AG20443 (cell line): ENCODE measurements at regions not wholly inside any gene's neighbourhood (a gene's known extent, or its start where the extent isn't known, plus 50 kb on each side); places are given as distances from the start of the nearest gene placed in this dataset.

Source experiments
- DNase-seq: peaks from one replicate; pipeline ENCODE4 v3.0.0; 2012; ENCODE audit warnings: low spot score, mixed read lengths

DNA sequence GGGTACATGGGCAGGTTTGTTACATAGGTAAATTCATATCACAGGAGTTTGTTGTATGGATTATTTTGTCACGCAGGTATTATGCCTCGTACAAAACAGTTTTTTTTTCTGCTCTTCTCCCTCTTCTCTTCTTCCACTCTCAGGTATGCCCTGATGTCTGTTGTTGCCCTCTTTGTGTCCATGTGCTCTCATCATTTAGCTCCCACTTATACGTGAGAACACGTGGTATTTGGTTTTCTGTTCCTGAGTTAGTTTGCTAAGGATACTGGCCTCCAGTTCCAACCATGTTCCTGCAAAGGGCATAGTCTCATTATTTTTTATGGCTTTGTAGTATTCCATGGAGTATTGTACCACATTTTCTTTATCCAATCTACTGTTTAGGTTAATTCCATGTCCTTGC lies 65.7 kb downstream of the UNC5CL start:
- no peak for DNase-seq

DNA sequence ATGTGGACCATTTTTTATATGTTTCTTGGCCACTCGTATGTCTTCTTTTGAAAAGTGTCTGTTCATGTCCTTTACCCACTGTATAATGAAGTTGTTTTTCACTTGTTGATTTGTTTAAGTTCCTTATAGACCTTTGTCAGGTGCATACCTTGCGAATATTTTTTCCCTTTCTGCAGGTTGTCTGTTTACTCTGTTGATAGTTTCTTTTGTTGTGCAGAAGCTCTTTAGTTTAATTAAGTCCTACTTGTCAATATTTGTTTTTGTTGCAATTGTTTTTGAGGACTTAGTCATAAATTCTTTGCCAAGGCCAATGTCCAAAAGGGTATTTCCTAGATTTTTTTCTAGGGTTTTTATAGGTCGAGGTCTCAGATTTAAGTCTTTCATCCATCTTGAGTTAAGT lies 66.2 kb downstream of the UNC5CL start:
- DNase-seq = no peak

DNA sequence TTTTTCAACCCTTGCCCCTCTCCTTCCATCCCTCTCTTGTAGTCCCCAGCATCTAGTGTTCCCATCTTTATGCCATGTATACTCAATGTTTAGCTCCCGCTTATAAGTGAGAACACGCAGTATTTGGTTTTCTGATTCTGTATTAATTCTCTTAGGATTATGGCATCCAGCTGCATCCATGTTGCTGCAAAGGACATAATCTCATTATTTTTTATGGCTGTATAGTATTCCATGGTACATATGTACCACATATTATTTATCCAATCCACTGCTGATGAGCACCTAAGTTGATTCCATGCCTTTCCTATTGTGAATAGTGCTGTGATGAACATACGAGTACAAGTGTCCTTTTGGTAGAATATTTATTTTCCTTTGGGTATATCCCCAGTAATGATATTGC lies 66.8 kb downstream of the UNC5CL start:
- no peak for DNase-seq

DNA sequence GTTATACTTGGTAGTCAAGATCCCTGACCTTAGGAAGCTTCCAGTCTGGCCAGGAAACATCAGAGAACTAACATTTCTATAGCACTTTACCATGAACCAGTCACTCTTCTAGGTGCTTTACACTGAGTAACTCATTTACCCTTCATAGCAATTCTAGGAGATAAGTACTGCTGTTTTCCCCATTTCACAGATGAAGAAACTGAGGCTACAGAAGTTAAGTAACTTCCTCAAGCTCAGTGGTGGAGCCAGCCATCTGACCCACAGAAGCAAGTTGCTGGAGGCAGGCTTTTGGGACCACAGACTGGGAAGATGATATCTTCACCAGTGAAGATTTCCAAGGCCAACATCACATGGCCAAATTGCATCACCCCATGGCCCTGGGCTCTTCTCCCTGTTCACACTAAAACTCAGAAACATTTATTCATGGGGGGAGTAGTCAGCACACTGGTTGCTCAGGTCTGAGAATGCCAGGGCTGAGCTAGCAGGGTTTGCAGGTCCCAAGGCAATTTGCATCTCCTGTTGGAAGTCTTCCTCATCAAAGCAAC lies 70.3 kb downstream of the UNC5CL start:
- DNase-seq = peak; percentile 19

DNA sequence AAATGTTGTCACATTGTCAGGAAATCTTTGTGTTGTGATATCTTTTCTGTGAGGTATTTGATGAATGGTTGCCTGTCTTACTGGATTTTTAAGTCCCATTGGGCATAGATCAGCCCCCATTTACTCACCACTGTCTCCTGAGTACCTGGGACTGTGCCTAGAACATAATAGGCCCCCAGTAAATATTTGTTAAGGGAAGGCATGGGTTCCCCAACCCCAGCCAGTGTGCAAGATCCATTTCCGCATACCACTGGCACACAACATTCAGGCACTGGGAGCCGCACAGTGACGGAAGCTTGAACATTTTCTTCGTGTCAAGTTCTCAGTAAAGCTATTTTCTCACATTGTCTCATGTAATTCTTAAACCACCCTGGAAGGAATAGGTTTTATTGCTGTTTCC lies 72.2 kb downstream of the UNC5CL start:
- no peak for DNase-seq

DNA sequence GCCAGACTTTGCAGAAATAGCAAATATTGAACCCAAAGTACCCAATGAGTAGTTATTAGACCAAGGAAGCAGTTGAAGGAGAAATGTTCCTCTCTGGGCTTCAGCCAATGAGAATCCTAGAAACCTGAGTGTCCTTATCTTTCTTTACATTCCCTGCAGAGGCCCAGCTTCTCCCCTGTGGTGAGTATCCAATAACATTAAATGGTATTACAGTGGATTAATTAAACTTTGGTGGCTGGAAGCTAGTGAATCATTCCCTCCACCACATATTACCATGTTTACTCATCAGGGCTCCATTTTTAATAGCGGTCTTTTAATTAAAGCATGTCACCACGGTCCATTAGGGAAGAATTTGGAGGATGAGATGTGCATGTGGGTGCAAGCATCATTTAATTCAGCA lies 74.0 kb downstream of the UNC5CL start:
- DNase-seq = no peak

DNA sequence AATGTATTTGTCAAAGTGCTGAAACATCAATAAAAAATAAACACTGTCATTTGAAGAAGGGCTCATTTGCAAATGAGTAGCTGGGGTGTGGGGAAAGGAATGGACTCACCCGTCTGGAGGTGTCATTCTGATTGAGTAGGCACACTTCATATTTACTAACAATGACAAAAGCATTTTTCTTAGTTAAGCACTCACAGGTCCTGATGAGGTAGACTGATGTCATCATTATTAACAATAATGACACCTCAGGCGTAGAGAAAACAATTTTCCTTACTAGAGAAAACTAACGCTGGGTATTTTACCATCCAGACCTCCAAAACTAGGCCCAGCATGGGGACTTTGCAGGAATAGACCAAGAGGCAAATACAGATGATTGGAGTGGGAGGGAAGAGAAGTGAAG lies 76.0 kb downstream of the UNC5CL start:
- no peak for DNase-seq

DNA sequence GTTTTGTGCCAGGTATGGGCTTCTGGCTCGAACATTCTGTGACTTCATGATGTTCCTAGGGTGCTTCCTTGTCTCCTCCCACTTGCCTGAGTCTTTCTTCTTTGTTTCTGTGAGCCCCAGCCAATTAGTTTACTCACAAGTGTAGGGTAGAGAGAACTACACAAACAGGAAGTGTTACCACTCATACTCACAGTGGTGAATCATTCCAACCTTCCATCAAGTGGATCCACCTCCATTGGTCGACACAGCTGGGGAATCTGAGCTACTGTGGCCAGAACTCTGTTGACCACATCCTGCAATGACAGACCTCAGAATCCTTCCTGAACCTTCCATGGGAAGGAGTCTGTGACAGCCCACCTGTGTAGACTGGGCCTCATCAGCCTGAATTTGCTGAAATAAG lies 76.8 kb downstream of the UNC5CL start:
- peak; percentile 85 for DNase-seq

DNA sequence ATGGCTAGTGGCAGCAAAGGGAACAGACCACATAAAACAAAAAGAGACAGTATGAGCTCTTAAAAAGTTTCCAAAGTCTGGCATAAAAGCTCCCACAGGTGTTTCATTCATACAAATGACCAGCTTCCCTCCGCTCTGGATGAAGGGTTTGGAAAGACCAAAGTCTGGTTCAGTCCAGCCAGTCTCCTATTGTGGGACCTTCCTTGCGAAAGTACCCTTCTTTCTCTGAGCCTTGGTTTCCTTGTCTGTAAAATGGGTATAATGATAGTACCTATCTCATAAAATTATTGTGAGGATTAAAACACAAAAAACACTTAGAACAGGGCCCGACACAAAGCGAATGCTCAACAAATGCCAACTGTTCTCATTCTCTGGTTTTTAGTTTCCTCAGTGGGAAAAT lies 77.2 kb downstream of the UNC5CL start:
- no peak for DNase-seq

DNA sequence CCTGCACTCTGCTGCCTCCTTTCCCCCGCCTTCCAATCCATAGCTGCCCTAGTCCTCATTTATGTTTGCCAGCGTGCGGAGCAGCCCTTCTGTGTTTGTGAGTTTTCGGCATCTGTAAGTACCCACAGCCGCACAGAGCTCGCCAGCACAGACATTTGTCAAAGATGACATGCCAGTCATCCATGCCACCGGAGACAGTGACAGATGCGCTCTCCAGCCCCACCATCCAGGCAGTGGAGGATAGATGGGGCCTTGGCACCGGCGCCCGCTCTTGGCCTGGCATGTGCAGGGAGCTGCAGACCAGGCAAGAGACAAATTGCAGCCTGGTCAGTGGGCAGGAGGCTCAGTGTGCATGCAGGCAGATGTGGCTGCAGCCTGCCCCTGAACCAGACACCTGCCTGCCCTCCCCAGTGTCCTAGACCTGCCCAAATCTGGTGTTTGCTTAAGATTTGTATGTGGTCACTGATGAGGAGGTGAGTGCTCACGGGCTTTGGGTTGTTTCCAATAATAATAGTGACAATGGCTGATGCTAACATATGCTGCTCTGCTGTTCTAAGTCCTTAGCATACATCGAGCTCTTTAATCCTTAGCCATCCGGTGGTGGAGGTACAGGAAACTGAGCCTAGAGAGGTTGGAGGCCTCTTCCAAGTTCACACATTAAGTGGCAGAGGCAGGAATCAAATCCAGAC lies 78.1 kb downstream of the UNC5CL start:
- DNase-seq = no peak

DNA sequence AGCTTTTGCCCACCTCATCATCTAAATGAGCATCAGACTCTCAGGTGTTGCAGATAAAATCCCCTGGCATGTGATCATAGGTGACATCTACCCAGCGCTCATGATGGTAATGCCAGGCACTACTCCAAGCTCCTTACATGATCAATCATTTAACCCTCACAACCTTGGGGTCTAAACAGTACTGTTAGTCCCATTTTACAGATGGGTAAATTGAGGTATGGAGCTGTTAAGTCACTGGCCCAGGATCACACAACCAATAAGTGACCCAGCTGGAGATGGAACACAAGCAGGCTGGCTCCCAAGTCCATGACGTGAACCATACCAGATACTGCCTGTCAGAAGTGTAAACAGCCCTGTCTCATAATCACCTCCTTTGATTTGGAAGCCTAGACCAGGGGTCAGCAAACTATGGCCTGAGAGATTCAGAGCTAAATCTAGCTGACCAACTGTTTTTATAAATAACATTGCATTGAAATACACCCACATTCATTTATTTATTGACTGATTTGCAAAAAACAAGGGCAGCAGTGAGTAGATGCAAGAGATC lies 79.2 kb downstream of the UNC5CL start:
- no peak for DNase-seq

DNA sequence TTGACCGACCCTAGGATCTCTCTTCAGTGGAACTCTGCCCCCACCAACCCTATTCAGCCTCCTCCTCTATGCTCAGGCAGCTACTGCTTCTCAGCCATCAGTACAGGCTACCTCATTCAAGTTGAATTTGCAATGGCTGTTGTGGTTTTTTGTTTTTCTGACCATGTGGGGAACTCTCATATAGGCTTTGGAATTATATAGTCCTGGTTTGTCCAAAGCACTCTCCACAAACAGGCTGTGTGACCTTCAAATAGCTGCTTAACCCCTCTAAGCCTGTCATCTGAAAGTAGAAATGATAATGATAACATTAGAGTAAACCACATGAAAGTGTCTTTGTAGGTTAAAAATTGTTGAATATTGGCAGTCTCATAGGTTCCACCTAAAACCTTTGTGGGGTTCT lies 80.3 kb downstream of the UNC5CL start:
- peak; percentile 33 for DNase-seq

DNA sequence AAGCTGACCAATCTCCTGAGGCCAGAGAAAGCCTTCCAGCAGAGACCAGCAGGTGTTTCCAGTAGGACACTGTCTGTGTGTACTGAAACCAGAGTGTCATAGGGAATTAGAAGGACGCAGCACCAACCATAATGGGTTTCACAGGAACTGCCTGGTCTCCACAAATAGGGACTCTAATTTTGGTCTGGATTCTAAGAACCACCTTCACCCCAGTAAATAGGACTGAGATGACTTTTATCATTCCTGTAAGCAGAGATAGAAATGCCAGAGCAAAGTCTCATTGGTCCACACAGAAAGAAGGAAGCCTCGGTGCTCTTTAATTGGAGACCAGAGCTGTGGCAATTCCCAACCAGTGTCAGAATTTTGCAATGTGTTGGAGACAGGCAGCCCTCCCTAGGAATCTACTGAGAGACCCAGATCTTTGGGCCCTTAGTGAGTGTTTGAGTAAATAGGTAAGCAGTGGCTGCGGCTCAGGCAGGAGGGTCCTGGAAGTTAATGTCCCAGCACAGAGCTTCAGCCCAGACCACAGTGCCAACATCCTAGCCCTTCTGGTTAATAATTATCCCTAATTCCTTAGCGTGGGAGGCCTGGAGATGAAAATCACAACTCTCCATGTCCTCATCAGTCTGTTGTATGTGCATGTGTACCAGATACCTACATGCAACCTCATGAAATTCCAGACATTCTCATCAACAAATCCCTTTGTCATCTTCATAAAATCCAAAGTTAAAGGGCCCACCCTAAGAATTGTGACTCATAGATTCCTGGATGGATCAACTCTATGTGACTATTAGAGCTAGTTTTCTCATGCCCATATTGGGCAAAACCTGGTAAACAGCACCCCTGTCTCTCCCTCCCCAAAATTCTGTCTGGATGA lies 81.2 kb downstream of the UNC5CL start:
- peak; percentile 83 for DNase-seq

DNA sequence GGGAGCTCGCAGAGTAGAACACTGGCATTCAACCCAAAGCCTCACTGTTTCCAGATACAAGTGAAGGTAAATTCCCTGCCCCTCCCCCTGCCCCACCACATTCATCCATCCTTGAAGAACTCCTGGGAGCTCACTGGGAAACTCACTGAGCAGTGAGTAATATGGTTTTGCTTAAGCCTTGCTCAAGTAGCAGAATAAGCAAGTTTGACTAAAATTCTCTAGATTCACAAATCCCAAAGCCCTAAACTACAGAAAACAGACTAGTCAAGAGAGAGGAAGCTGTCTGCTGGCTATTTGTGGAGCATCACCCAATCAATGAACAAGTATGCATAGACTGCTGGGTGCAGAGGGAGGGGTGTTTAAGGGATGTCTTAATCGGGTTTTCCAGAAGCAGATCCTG lies 82.1 kb downstream of the UNC5CL start:
- peak; percentile 34 for DNase-seq

DNA sequence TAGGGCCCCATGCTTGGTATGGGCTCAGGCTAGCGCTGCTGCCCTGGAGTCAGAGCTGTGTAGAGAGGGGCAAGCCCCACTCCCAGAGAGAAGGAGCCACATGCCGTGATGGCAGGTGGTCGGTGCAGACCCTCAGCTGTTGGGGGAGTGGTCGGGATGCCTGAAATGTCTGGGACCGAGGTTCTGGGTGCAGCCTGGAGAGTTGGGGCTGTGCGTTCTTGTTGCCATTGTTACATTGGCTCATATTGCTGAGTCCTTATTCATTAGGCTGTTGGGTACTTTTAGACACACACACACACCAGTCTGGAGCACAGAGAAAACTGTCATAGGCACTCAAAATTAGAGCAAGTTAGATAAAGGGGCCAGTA lies 83.9 kb downstream of the UNC5CL start:
- DNase-seq = no peak

DNA sequence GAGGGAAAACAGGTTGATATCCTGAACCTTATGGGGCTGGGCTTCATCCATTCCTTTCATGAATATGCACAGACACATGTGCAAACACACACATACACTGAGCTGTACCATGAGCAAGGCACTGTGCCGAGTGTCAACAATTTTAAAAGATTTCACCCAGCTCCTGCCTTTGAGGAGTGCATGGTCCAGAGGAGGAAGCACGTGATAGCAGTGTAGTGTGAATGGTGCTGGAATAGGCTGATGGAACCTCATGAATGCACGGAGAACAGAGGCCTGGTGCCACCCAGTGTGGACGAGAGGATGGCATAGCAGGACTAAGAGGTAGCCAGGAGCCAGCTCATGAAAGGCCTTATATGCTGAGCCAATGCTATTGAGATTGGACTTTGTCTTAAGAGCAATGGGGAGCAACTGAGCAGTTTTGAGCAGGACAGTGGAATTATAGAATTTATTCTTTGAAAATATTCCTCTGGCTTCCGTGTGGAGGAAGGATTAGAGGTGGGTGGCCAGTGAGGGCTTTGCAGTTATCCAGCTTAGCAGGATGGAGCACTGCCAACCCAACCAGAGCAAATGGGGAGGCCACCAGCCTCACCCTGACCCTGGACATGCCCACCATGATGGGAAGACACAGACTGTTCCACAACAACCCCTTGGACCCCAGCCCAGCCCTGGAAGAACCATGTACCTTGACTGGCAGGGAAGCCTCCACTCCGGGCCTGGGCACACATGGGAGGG lies 84.4 kb downstream of the UNC5CL start:
- DNase-seq = no peak

DNA sequence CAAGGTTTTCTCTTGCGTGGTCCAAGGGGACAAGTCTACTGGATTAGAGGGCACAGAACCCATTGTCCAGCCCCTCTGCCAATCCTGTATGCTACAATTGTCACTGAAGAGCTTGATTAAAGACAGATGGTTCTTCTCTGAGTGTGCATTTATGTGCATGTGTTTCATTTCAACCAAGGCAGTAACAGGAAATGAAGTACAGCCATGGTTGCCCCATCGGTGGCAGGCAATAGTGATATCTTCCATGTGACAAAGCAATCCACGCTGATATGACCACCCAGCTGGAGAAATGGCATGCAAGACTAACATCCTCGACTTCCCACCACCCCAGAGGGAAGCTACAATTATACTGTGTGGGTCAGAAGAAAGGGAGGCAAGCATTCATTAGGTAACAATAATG lies 85.5 kb downstream of the UNC5CL start:
- peak; percentile 33 for DNase-seq

DNA sequence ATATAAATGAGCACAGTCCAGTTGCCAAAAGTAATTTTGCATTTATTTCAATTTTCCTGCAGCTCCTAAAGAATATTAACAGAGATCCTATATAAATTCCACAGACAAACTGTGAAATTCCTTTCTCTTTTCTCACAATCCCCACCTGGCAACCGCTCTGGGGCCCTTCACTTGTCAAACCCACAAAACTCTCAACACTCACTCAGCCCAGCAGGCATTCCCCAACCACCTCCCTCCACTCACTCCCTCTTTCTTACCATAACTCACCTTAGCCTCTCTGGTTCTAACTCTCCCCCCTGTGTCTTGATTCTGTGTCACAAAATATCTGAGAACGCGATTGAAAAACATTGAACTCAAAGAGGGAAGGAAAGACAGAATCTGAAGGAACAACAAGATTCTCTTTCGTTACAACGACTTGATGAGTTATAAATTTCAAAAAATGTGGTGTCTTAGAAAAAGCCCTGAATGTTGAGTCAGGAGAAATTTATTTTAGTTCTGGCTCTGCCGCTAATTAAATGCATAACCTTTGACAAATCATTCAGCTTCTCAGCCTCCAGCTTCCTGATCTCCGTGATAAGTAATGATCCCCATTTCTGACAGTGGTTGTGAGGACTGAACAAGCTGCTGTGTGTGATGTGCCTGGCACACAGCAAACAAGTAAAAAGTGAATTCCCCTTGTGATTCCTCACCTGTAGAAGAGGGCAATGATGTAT lies 87.9 kb downstream of the UNC5CL start:
- peak; percentile 54 for DNase-seq

DNA sequence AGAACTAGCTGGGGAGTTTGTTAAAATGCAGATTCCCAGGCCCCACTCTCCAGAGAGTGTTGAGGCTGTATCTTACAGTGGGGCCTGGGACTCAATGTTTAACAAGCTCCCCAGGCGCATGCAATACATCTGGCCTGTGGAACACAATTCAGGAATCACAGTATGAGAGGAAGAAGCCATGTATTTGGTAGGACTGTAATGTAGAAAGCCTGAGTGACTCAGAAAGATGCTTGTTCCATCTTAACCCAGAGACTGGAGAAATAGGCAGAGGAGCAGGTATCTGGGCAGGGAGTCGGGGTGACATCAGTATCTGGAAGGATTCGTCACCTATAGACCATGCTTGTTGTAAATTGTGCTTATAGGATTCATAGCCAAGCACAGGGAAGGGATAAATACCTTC lies 90.5 kb downstream of the UNC5CL start:
- no peak for DNase-seq

DNA sequence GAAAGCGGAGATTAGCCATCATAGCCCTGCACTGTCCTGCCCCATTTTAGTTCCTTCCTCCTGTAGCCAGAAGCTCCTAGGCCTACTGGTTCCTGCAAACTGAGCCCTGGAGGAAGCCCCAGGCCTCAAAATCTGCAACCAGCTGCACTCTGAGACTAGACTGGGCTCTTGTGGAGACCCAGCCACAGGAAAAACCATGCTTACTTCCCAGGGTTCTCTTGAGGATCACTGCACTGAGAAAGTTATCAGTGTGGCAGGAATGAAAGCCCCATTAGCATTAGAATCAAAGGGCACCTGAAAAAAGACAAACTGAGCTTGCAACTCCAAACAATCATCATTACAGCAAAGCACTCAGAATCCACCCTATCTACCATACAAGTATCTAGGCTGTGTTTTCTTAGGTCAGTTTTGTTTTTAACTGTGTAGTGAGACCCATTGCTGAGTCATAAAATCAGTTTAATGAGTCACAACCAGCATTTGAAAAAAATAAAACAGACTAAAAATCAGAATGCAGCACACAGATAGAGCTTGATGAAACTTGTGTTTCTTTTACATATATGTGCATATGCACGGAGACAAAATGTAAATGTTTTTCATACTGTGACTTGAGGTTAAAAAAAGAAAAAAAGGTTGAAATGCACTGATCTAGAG lies 91.0 kb downstream of the UNC5CL start:
- DNase-seq = peak; percentile 67

DNA sequence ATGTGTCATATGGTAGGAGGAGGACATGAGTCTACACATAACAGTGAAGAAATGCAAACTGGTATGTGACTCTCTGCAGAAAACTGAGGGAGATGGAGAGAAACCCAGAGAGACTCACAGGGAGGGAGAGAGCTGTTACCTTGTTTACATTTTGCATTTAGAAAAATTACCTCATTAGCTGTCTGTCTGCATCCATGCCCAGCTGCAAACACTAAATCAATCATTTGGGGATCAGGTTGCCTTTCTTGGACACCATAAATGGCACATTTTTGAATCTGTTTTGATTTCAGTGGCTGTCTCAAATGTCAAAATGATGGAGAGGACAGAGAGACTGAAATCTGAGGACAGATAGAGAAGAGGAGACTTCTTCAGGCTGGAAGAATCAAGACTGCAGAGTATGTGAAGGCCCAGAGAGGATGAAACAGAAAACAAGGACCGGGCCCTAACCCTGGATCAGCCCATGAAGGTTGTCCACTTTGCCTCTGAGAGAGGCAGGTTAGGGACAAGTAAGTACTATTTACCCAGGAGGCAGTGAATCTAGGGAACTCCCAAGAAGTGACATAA lies 92.2 kb downstream of the UNC5CL start:
- no peak for DNase-seq
